ENCODE measurements at regions not wholly inside any gene's neighbourhood (a gene's known extent, or its start where the extent isn't known, plus 50 kb on each side); places are given as distances from the start of the nearest gene placed in this dataset.

DNA sequence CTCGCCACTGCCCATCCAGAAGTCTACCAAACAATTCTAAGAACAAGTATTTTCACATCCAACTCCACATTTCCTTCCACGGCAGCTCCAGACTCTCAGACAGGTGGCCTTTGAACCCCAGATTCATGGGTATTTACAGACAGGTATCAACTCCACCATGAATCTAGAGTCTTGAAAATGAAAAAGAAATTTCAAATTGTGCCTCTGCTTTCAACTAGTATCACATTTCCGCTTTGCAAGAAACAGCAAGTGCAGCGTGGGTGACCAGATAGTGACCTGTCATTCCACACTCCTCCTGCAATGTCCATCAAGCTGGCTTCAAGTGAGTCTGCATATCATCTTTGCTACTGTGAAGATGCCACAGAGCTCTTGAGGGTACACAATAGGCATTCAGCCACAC lies 232.4 kb upstream of the RPL38 start:
- TF ChIP-seq, protein P1, sequence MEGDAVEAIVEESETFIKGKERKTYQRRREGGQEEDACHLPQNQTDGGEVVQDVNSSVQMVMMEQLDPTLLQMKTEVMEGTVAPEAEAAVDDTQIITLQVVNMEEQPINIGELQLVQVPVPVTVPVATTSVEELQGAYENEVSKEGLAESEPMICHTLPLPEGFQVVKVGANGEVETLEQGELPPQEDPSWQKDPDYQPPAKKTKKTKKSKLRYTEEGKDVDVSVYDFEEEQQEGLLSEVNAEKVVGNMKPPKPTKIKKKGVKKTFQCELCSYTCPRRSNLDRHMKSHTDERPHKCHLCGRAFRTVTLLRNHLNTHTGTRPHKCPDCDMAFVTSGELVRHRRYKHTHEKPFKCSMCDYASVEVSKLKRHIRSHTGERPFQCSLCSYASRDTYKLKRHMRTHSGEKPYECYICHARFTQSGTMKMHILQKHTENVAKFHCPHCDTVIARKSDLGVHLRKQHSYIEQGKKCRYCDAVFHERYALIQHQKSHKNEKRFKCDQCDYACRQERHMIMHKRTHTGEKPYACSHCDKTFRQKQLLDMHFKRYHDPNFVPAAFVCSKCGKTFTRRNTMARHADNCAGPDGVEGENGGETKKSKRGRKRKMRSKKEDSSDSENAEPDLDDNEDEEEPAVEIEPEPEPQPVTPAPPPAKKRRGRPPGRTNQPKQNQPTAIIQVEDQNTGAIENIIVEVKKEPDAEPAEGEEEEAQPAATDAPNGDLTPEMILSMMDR (IDR thresholded peaks at IDR 0.05) = no peak
- TF ChIP-seq POLR2A (IDR thresholded peaks at IDR 0.05) (no peak), EP300 (IDR thresholded peaks at IDR 0.05; ENCODE audit: low read depth) (no peak), POLR2AphosphoS5 (IDR thresholded peaks at IDR 0.05) (no peak)

Data from transverse colon (tissue), 4 donors.